SK-N-SH (cell line): ENCODE measurements at regions not wholly inside any gene's neighbourhood (a gene's known extent, or its start where the extent isn't known, plus 50 kb on each side); places are given as distances from the start of the nearest gene placed in this dataset.

Experiments
- CTCF ChIA-PET: fragments of 300-600, 350-600 bp; formaldehyde crosslinking; extraction: SDS; loops from one replicate; lab custom pipeline; 2021; lab: Yijun Ruan, JAX
- POLR2A ChIA-PET: fragments of 350-600 bp; sonication (Branson Sonifier 250); formaldehyde crosslinking; extraction: SDS; loops from one replicate; lab custom pipeline; 2020; ENCODE audit warnings: antibody characterized with exemption, inconsistent platforms; lab: Yijun Ruan, JAX
- DNase-seq: peaks from one replicate; pipeline ENCODE4 v3.0.0; 2012
- H2AFZ ChIP-seq: fragments of 200-600 bp; sonication (generic); 2 replicates; pipeline ENCODE4 v1.8.1; 2016; ENCODE audit warnings: antibody characterized with exemption, mild to moderate bottlenecking, low read depth
- H3F3A ChIP-seq: fragments of 200-600 bp; sonication (generic); replicated peaks from 2 replicates; pipeline ENCODE3; 2016; ENCODE audit warnings: antibody characterized with exemption, mild to moderate bottlenecking; ENCODE audit not compliant: insufficient read depth
- H3K27ac ChIP-seq, 2 experiments: fragments of 200-500 bp in 1 of 2; fragments of 200-600 bp in 1 of 2; sonication (Bioruptor generic) in 1 of 2; sonication (generic), shearing (Covaris generic) in 1 of 2; 2 replicates each; pipeline versions ENCODE4 v1.5.1 to v1.6.1; 2014 to 2016; ENCODE audit warnings: low read depth in 2 of 2, inconsistent platforms in 1 of 2, low read length in 1 of 2, mild to moderate bottlenecking in 1 of 2, mixed read lengths in 1 of 2
- H3K27me3 ChIP-seq: fragments of 200-600 bp; sonication (generic), shearing (Covaris generic); 2 replicates; pipeline ENCODE4 v1.6.1; 2016; ENCODE audit warnings: mixed run types; ENCODE audit not compliant: insufficient read depth
- H3K36me3 ChIP-seq, 2 experiments: fragments of 200-500 bp in 1 of 2; fragments of 200-600 bp in 1 of 2; sonication (Bioruptor generic) in 1 of 2; sonication (generic) in 1 of 2; replicated peaks in 1 of 2; 2 replicates each; pipeline versions ENCODE3 to v1.5.1; 2014 to 2016; ENCODE audit warnings: low read length in 1 of 2, mild to moderate bottlenecking in 1 of 2; ENCODE audit not compliant: insufficient read depth in 2 of 2, control insufficient read depth in 1 of 2
- H3K4me1 ChIP-seq, 2 experiments: fragments of 200-500 bp in 1 of 2; fragments of 200-600 bp in 1 of 2; sonication (Bioruptor generic) in 1 of 2; sonication (generic), shearing (Covaris generic) in 1 of 2; 2 replicates each; pipeline versions ENCODE4 v1.5.1 to v1.6.1; 2014 to 2016; ENCODE audit warnings: low read depth in 1 of 2, low read length in 1 of 2, mixed run types in 1 of 2; ENCODE audit not compliant: insufficient read depth in 2 of 2, control insufficient read depth in 1 of 2
- H3K4me2 ChIP-seq: fragments of 200-600 bp; sonication (generic), shearing (Covaris generic); 2 replicates; pipeline ENCODE4 v1.6.1; 2017; ENCODE audit warnings: mixed run types
- H3K4me3 ChIP-seq, 2 experiments: fragments of 200-500 bp in 1 of 2; fragments of 200-600 bp in 1 of 2; sonication (Bioruptor generic) in 1 of 2; sonication (generic), shearing (Covaris generic) in 1 of 2; 2 replicates each; pipeline versions ENCODE4 v1.5.1 to v1.8.1; 2014 to 2016; ENCODE audit warnings: low read depth in 2 of 2, inconsistent platforms in 1 of 2, low read length in 1 of 2, mild to moderate bottlenecking in 1 of 2, mixed read lengths in 1 of 2, moderate library complexity in 1 of 2
- H3K79me2 ChIP-seq: fragments of 200-600 bp; sonication (generic); 2 replicates; pipeline ENCODE4 v1.8.1; 2017; ENCODE audit warnings: mild to moderate bottlenecking; ENCODE audit not compliant: insufficient read depth
- H3K9ac ChIP-seq: fragments of 200-600 bp; sonication (generic); 2 replicates; pipeline ENCODE4 v1.6.1; 2017; ENCODE audit warnings: mixed run types
- H3K9me2 ChIP-seq: fragments of 200-600 bp; sonication (generic); 2 replicates; pipeline ENCODE4 v1.6.1; 2017; ENCODE audit warnings: mixed run types
- H3K9me3 ChIP-seq: fragments of 200-600 bp; sonication (generic); 2 replicates; pipeline ENCODE4 v1.6.1; 2017; ENCODE audit warnings: mixed run types, mild to moderate bottlenecking, moderate library complexity
- H4K20me1 ChIP-seq: fragments of 200-600 bp; sonication (generic); 2 replicates; pipeline ENCODE4 v1.6.1; 2017; ENCODE audit warnings: mild to moderate bottlenecking, mixed run types; ENCODE audit not compliant: insufficient read depth
- ELF1 ChIP-seq: IDR thresholded peaks from 2 replicates; pipeline ENCODE4 v1.4.0; 2012
- FOXJ3 ChIP-seq: sonication (generic); formaldehyde crosslinking; IDR thresholded peaks from 2 replicates; pipeline ENCODE4 v1.5.1; 2020; ENCODE audit warnings: mild to moderate bottlenecking, missing genetic modification reagents
- GABPA ChIP-seq: IDR thresholded peaks from 2 replicates; pipeline ENCODE4 v1.4.0; 2012; ENCODE audit warnings: low read depth, mild to moderate bottlenecking
- GATA2 ChIP-seq: sonication (generic); formaldehyde crosslinking; IDR thresholded peaks from 2 replicates; pipeline ENCODE4 v1.5.0; 2020; ENCODE audit warnings: mild to moderate bottlenecking, missing genetic modification reagents
- IRF3 ChIP-seq: fragments of 150-350 bp; IDR thresholded peaks from 2 replicates; pipeline ENCODE4 v1.6.1; 2016; ENCODE audit warnings: mild to moderate bottlenecking, low read depth, low read length
- MEF2A ChIP-seq: IDR thresholded peaks from 2 replicates; pipeline ENCODE4 v1.4.0; 2012; ENCODE audit warnings: low read depth, borderline replicate concordance
- MXI1 ChIP-seq: IDR thresholded peaks from 2 replicates; pipeline ENCODE4 v1.6.1; 2012; ENCODE audit warnings: mild to moderate bottlenecking, low read depth, low read length, improper control_type of control experiment
- NRF1 ChIP-seq: IDR thresholded peaks from 2 replicates; pipeline ENCODE4 v1.6.1; 2012; ENCODE audit warnings: low read depth, mild to moderate bottlenecking, low read length
- RXRA ChIP-seq: IDR thresholded peaks from 2 replicates; pipeline ENCODE4 v1.4.0; 2012; ENCODE audit warnings: low read depth, mild to moderate bottlenecking, borderline replicate concordance
- SMC3 ChIP-seq: IDR thresholded peaks from 2 replicates; pipeline ENCODE4 v1.6.1; 2012; ENCODE audit warnings: low read depth, low read length, improper control_type of control experiment
- TCF12 ChIP-seq: IDR thresholded peaks from 2 replicates; pipeline ENCODE4 v1.4.0; 2012
- TEAD4 ChIP-seq: IDR thresholded peaks from 2 replicates; pipeline ENCODE4 v1.4.0; 2012; ENCODE audit warnings: mild to moderate bottlenecking, borderline replicate concordance; ENCODE audit not compliant: insufficient read depth
- YY1 ChIP-seq: IDR thresholded peaks from 2 replicates; pipeline ENCODE4 v1.4.0; 2012; ENCODE audit warnings: low read depth, mild to moderate bottlenecking
- WGBS: methylation state at CpG from one replicate; pipeline ENCODE4 v1.1.6; 2017; ENCODE audit warnings: low lambda C conversion rate; 5-methylcytosine and 5-hydroxymethylcytosine counted together
- TF ChIP-seq, protein P1 (sequence below): IDR thresholded peaks from 2 replicates; pipeline ENCODE4 v1.4.0; 2012; ENCODE audit warnings: low read depth, borderline replicate concordance

DNA sequence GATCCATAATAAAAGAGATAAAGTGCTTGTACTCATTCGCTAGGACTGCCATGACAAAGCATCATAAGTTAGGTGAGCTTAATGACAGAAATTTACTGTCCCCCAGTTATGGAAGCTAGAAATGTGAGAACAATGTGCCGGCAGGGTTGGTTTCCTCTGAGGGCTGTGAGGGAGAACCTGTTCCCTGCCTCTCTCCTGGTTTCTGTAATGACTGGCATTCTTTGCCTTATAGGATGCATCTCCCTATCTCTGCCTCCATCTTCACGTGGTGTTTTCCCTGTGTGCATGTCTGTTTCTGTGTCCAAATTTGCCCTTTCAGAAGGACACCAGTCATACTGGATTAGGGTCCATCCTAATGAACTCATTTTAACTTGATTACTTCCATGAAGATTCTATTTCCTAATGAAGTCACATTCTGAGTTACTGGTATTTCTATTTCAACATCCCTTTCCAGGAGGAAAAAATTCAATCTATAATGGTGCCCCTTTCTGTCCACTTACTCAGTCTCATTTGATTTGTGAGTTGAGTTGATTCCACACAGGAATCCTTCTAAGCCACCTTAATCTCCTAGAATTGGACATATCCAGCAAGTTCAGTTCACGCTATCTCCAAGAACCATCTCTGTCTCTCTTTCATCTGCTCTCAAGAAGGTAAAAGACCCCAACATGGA, 71.2 kb upstream of the LIPC start:
- H3K79me2 ChIP-seq: no peaks in the 10 kb centered on the region
- no peaks in the 10 kb centered on the region for H4K20me1 ChIP-seq
- no peaks in the 10 kb centered on the region; a peak in 1 of 4 replicates for H3K4me1 ChIP-seq
- no peaks in the 10 kb centered on the region for H3K9me2 ChIP-seq
- H3K9me3 ChIP-seq: no peaks in the 10 kb centered on the region
- H3K27ac ChIP-seq: no peak overlapping the region
- no peaks in the 10 kb centered on the region for H3K36me3 ChIP-seq
- no peaks in the 10 kb centered on the region for H3F3A ChIP-seq
- CTCF ChIA-PET: no interaction called here
- H3K27me3 ChIP-seq: no peaks in the 10 kb centered on the region; the same call in 1 of the 2 replicates
- H3K4me2 ChIP-seq: no peak overlapping the region
- no peak for TF ChIP-seq YY1
- peak; percentile 19; the same call in 1 of the 2 replicates for TF ChIP-seq GATA2 (CRISPR knock-in tag)
- no peak overlapping the region for H3K9ac ChIP-seq
- no peak for DNase-seq
- no peak overlapping the region for H2AFZ ChIP-seq
- no peak overlapping the region for H3K4me3 ChIP-seq
- WGBS: 66% methylated on average over 4 of the region's 4 CpGs
- POLR2A ChIA-PET: no interaction called here

- no peak overlapping the region for H3K4me3 ChIP-seq
- no peaks in the 10 kb centered on the region; the same call in 1 of the 2 replicates for H3K27me3 ChIP-seq
- TF ChIP-seq FOXJ3 (CRISPR knock-in tag): no peak
- no peak for TF ChIP-seq MEF2A
- no peak for TF ChIP-seq GABPA
- no peak for TF ChIP-seq MXI1
- TF ChIP-seq TCF12: no peak
- no peak for TF ChIP-seq RXRA
- TF ChIP-seq YY1: no peak
- no peak for TF ChIP-seq TEAD4
- TF ChIP-seq NRF1: no peak
- no peak for TF ChIP-seq IRF3
- TF ChIP-seq ELF1: no peak
- TF ChIP-seq SMC3: no peak
- TF ChIP-seq, protein P1, sequence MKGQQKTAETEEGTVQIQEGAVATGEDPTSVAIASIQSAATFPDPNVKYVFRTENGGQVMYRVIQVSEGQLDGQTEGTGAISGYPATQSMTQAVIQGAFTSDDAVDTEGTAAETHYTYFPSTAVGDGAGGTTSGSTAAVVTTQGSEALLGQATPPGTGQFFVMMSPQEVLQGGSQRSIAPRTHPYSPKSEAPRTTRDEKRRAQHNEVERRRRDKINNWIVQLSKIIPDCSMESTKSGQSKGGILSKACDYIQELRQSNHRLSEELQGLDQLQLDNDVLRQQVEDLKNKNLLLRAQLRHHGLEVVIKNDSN: no peak
- H3K9me3 ChIP-seq: no peaks in the 10 kb centered on the region
- H3F3A ChIP-seq: no peaks in the 10 kb centered on the region
- H3K36me3 ChIP-seq: no peaks in the 10 kb centered on the region
- H3K4me1 ChIP-seq: no peaks in the 10 kb centered on the region; a peak in 1 of 4 replicates
- H3K27ac ChIP-seq: no peak overlapping the region
- no peak overlapping the region for H3K4me2 ChIP-seq
- DNase-seq: no peak
- H3K79me2 ChIP-seq: no peaks in the 10 kb centered on the region
- H2AFZ ChIP-seq: no peak overlapping the region
- ChIA-PET POLR2A (no interaction called here), CTCF (interaction anchor here (0.6 to 1.4 kb wide), 2 partner anchors 37 to 195 kb away, joined by 3 read pairs; no protein-coding TSS in a partner anchor)
- no peaks in the 10 kb centered on the region for H4K20me1 ChIP-seq
- H3K9me2 ChIP-seq: no peaks in the 10 kb centered on the region
- WGBS: 81% methylated on average over 5 of the region's 5 CpGs
- H3K9ac ChIP-seq: no peak overlapping the region
Observed at GRCh38 chr15:58361273-58361759, 70.5 kb upstream of the LIPC start.
